Large intestine (tissue), 3 donors: ENCODE measurements at regions not wholly inside any gene's neighbourhood (a gene's known extent, or its start where the extent isn't known, plus 50 kb on each side); places are given as distances from the start of the nearest gene placed in this dataset.
"Not testable (repeated sequence)": the region's sequence is repeated elsewhere in the genome, so short reads cannot be mapped to it uniquely, and the experiment has no call there.

Source experiments
- DNase-seq, 2 donors: peaks; one replicate each; pipeline versions ENCODE4 v3.0.0 to v3.0.0-alpha.2; 2013
- H3K27ac ChIP-seq: one replicate; pipeline ENCODE4 v1.5.1; 2013; ENCODE audit warnings: low read length
- H3K27me3 ChIP-seq: 2 replicates; pipeline ENCODE4 v1.6.1; 2013; ENCODE audit warnings: low read length; ENCODE audit not compliant: control insufficient read depth, insufficient read depth
- H3K36me3 ChIP-seq: 2 replicates; pipeline ENCODE4 v1.6.1; 2013; ENCODE audit warnings: low read length; ENCODE audit not compliant: control insufficient read depth, insufficient read depth
- H3K4me1 ChIP-seq: one replicate; pipeline ENCODE4 v1.6.1; 2013; ENCODE audit warnings: low read length; ENCODE audit not compliant: control insufficient read depth, insufficient read depth
- H3K4me3 ChIP-seq: one replicate; pipeline ENCODE4 v1.5.1; 2013; ENCODE audit warnings: low read length
- H3K9me3 ChIP-seq: one replicate; pipeline ENCODE4 v1.6.1; 2013; ENCODE audit warnings: mild to moderate bottlenecking, low read depth, low read length, moderate library complexity; ENCODE audit not compliant: control insufficient read depth
- WGBS: methylation state at CpG from one replicate; pipeline ENCODE4 v1.1.5; 2013; ENCODE audit warnings: low lambda C conversion rate; ENCODE audit not compliant: insufficient coverage; 5-methylcytosine and 5-hydroxymethylcytosine counted together

DNA sequence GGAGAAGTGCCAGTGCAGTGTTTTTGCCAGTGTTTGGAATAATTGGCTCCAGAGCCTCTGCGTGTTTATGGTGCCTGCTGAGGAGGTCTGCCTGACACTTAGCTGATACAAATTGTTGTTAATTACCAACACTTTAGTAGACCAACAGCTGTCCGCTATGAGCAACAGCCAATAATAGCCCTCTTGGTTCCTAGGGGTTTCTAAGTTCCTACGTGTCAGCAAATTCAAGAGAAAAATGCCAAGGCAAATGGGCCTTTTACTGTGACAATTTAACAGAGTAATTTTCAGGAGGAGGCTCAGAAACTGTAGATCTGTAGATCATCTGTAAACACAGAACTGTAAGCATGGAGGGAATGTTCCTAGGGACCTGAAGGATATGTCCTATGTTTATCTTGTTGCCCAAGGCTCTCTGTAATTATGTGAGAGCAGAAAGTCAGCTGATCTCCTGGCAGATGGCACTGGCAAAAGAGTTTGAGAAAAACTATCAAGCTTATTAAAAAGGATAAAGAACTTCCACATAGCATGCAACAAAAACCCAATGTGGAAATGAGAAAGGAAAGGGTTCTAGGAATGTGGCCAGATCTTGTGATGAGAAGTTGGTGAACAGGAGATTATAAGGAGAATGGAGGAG, 157.7 kb downstream of the GJA1 start:
- Histone ChIP-seq H3K27me3 (no peaks in the 10 kb centered on the region), H3K4me3 (no peak overlapping the region), H3K4me1 (no peaks in the 10 kb centered on the region), H3K9me3 (no peaks in the 10 kb centered on the region), H3K36me3 (no peaks in the 10 kb centered on the region), H3K27ac (no peak overlapping the region)
- DNase-seq, result no peak
- no CpG with 5 or more reads among the region's 3 CpGs for WGBS

DNA sequence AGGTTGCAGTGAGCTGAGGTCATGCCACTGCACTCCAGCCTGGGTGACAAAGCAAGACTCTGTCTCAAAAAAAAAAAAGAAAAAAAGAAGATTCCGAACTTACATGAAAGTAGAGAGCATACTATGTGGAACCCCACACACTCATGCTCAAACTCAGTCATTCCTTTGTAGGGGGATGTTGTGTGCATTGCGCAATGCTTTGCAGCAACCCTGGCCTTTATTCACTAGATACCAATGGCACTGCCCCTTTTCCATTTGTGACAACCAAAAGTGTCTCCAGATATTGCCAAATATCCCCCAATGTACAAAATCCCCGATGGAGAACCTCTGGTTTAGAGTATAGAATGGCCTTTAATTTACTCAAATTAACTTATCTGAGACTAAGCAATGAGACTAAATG, 158.6 kb downstream of the GJA1 start:
- H3K27me3 ChIP-seq, result no peaks in the 10 kb centered on the region
- no CpG with 5 or more reads among the region's 3 CpGs for WGBS
- DNase-seq, result no peak
- H3K9me3 ChIP-seq, result no peaks in the 10 kb centered on the region
- no peaks in the 10 kb centered on the region for H3K36me3 ChIP-seq
- H3K27ac ChIP-seq, result no peak overlapping the region
- no peak overlapping the region for H3K4me3 ChIP-seq
- H3K4me1 ChIP-seq, result no peaks in the 10 kb centered on the region

DNA sequence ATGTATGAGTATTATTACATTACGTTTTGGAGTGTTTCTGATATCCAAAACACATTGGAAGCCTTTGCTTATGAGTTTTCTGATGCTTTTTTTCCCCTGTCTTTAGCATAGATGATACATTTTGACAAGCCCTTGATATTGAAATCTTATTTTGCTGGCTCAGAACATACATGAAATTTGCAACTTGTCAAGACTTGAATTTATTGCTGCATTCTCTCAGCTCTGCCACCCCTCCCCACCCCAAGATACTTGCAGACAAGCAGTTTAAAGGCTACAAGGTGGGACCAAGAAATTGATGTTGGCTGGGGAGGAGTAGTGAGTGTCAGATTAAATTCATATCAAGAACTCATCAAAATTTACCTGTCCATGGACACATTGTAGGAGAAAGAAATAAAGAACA, 160.2 kb downstream of the GJA1 start:
- Histone ChIP-seq H3K9me3 (no peaks in the 10 kb centered on the region), H3K4me3 (no peak overlapping the region), H3K36me3 (no peaks in the 10 kb centered on the region), H3K27ac (no peak overlapping the region), H3K4me1 (no peaks in the 10 kb centered on the region), H3K27me3 (no peaks in the 10 kb centered on the region)
- WGBS, result no CpG with 5 or more reads among the region's 1 CpG
- no peak for DNase-seq

DNA sequence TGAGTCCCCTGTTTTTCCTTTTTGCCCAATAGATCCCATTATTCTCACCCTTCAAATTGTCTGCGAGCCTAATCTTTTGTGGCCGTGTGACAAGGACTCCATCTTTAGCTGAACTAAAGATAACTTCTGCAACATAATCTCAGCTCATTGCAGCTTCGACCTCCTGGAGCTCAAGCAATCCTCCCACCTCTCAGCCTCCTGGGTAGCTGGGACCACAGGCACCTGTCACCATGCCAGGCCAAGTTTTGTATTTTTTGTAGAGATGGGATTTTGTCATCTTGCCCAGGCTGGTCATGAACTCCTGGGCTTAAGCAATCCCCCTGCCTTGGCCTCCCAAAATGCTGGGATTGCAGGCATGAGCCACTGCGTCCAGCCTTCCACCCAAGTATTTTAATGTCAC, 161.0 kb downstream of the GJA1 start:
- no peaks in the 10 kb centered on the region for H3K36me3 ChIP-seq
- H3K4me3 ChIP-seq, result no peak overlapping the region
- DNase-seq, result no peak
- no peaks in the 10 kb centered on the region for H3K4me1 ChIP-seq
- no peak overlapping the region for H3K27ac ChIP-seq
- no peaks in the 10 kb centered on the region for H3K27me3 ChIP-seq
- WGBS, result no CpG with 5 or more reads among the region's 4 CpGs
- H3K9me3 ChIP-seq, result no peaks in the 10 kb centered on the region

DNA sequence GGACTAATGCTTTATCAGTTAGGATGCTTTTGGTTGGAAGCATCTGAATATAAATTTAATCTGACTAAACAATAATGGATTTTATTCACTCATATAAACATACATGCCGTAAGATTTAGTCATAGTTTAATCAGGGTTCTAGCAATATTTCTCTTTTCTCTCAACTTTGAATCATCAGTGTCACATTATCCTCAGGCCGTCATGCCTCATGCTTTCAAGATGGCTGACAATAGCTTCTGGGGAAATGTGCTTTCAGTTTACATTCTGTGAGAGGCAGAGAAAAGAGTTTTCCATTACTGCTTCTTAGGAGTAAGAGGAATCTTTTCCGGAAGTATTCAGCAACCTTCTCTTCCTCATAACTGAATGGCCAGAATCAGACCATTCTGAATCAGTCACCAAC, 162.2 kb downstream of the GJA1 start:
- H3K4me1 ChIP-seq, result no peaks in the 10 kb centered on the region
- WGBS, result 83% methylated on average over 1 of the region's 3 CpGs
- H3K27me3 ChIP-seq, result no peaks in the 10 kb centered on the region
- no peak for DNase-seq
- H3K4me3 ChIP-seq, result no peak overlapping the region
- no peaks in the 10 kb centered on the region for H3K9me3 ChIP-seq
- H3K27ac ChIP-seq, result no peak overlapping the region
- H3K36me3 ChIP-seq, result no peaks in the 10 kb centered on the region

DNA sequence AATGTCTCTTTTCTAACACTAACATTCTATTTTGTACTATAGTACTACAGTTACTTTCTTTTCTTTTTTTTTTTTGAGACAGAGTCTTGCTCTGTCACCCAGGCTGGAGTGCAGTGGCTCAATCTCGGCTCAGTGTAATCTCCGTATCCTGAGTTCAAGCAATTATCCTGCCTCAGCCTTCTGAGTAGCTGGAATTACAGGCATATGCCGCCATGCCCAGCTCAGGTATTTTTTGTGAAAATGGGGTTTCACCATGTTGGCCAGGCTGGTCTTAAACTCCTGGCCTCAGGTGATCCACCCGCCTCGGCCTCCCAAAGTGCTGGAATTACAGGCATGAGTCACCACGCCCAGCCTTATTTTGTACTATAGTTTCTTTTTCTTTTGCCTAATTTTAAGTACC, 163.9 kb downstream of the GJA1 start:
- not testable (repeated sequence) for H3K27ac ChIP-seq, H3K4me1 ChIP-seq, H3K9me3 ChIP-seq, H3K27me3 ChIP-seq, DNase-seq, H3K4me3 ChIP-seq, H3K36me3 ChIP-seq
- no CpG with 5 or more reads among the region's 6 CpGs for WGBS

DNA sequence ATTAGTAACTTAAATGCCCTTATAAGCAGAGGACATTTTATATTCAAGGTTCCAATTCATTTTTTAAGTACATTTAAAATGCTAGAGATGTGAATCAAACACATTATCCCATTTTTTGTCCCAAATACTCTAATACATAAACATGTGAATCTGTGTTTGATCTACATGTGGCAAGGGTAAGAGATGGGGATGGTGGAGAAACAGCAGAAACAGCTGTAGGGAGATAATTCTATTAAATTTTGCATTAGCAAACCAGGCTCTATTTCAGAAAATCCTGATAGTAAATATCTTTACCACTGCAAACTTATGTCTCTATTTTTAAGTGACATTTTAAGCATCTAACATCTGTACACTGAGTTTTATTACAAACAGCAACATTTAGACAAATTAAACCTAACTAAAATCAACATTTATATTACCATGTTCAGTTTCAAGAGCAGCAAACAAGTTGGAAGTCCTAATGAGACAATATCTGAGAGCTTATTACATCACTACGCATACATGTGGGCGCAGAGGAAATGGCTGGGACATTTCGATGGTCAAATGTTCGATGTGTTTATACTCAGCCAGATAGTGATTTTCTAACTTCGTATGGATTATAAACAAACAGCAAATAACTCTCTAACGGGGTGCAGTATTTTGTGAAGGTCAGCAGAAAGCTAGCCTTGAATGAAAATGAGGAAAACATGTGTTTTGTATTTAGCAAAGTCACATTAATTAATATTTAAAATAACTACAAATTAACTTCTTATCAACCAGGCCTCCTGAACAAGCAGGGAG, 165.1 kb downstream of the GJA1 start:
- Histone ChIP-seq H3K27ac (no peak overlapping the region), H3K9me3 (no peaks in the 10 kb centered on the region), H3K4me3 (no peak overlapping the region), H3K4me1 (no peaks in the 10 kb centered on the region), H3K27me3 (no peaks in the 10 kb centered on the region), H3K36me3 (no peaks in the 10 kb centered on the region)
- no CpG with 5 or more reads among the region's 6 CpGs for WGBS
- DNase-seq, result no peak

DNA sequence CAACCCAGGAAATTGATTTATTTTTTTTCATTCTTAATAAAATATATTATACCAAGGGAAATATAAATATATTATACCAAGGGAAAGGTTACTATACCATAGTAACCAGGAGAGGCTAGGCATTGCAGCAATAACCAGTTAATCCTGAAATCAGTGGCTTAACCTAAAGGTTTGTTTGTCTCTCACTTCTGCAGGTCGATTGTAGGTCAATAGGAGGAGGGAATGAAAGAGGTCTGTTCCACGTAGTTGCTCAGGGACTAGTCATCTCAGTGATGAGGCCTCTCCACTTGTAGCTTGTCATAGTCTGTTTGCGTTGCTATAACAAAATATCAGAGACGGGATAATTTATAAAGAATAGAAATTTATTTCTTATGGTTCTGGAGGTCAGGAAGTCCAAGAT, 168.0 kb downstream of the GJA1 start:
- Histone ChIP-seq H3K9me3 (no peaks in the 10 kb centered on the region), H3K27me3 (no peaks in the 10 kb centered on the region), H3K36me3 (no peaks in the 10 kb centered on the region), H3K4me1 (no peaks in the 10 kb centered on the region), H3K27ac (no peak overlapping the region), H3K4me3 (no peak overlapping the region)
- WGBS, result 80% methylated on average over 2 of the region's 4 CpGs
- DNase-seq, result no peak

DNA sequence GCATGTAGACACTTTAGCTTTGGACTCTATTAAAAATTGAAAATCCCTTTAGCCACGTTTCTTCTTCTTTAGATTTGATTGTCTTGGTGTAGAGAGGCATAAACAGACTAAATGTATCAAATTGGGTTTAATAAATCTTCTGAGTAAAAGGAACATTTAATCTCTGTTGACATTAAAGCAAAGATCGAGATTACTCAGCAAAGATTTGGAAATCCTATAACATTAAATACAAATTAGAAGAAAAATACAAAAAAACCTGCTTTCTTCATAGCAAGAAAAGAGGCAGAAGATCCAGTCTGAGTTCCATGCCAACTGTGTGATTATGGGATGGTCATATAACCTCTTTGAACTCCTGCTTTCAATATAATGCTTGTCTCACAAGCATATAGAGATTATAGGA, 172.3 kb downstream of the GJA1 start:
- DNase-seq, result no peak
- H3K36me3 ChIP-seq, result no peaks in the 10 kb centered on the region
- H3K27ac ChIP-seq, result no peak overlapping the region
- no peaks in the 10 kb centered on the region for H3K27me3 ChIP-seq
- 87% methylated on average over 2 of the region's 2 CpGs for WGBS
- H3K9me3 ChIP-seq, result no peaks in the 10 kb centered on the region
- no peak overlapping the region for H3K4me3 ChIP-seq
- no peaks in the 10 kb centered on the region for H3K4me1 ChIP-seq

DNA sequence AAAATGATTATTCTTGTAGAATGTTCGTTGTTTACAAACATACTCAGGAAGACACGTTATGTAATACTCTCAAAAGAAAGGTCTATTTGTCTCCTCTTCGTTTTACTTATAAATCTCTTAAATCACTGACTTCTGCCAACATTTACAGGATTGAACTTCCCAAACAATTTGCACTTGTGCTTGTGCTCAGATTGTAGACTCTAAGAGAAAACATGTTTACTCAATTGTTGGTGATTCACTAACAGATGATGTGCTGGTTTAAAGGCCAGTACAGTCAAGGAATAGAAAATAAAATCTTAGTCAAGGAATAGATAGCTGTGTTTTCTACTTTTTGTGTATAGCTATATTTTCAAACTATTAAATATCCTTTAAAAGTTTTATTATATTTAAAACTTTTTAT, 172.8 kb downstream of the GJA1 start:
- Histone ChIP-seq H3K36me3 (no peaks in the 10 kb centered on the region), H3K4me3 (no peak overlapping the region), H3K4me1 (no peaks in the 10 kb centered on the region), H3K9me3 (no peaks in the 10 kb centered on the region), H3K27me3 (no peaks in the 10 kb centered on the region), H3K27ac (no peak overlapping the region)
- WGBS, result 79% methylated on average over 3 of the region's 3 CpGs
- DNase-seq, result no peak

DNA sequence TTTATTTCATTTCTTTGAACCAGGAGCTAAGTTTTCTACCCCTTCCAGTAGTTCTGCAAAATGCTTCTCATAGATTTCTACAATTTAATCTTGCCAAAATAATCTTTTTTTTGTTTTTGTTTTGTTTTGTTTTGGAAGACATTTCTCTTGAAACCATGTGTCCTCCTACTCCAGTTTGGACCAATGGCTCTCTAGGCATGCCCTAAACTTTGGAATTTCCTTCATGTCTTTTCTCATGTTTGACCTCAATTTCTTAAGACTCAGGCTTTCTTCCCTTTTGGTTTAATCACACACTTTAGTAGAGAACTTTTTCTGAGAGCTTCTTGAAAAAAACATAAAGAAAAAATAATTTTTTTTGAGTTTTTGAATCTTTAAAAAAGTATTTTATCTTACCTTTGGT, 173.8 kb downstream of the GJA1 start:
- H3K27me3 ChIP-seq, result no peaks in the 10 kb centered on the region
- no peak overlapping the region for H3K27ac ChIP-seq
- H3K4me1 ChIP-seq, result no peaks in the 10 kb centered on the region
- no peak overlapping the region for H3K4me3 ChIP-seq
- no peaks in the 10 kb centered on the region for H3K9me3 ChIP-seq
- no peaks in the 10 kb centered on the region for H3K36me3 ChIP-seq
- no peak for DNase-seq
